Bronchial epithelial cell (primary cell): ENCODE measurements at regions not wholly inside any gene's neighbourhood (a gene's known extent, or its start where the extent isn't known, plus 50 kb on each side); places are given as distances from the start of the nearest gene placed in this dataset.

ENCODE experiments used
- DNase-seq: peaks from one replicate; pipeline ENCODE4 v3.0.0-alpha.2; 2010; ENCODE audit warnings: low read depth
- FAIRE-seq: peaks from 2 replicates; lab custom pipeline; 2011; peaks lifted over from hg19 to GRCh38; lab: Jason Lieb, UNC
- H3K27me3 ChIP-seq: 2 replicates; pipeline ENCODE4 v1.5.1; 2011; ENCODE audit warnings: low read length; ENCODE audit not compliant: control insufficient read depth, insufficient read depth
- H3K36me3 ChIP-seq: 2 replicates; pipeline ENCODE4 v1.5.1; 2011; ENCODE audit warnings: low read length; ENCODE audit not compliant: control insufficient read depth, insufficient read depth
- H3K4me3 ChIP-seq: 2 replicates; pipeline ENCODE4 v1.5.1; 2011; ENCODE audit warnings: mild to moderate bottlenecking, low read depth, low read length, control low read depth
- TF ChIP-seq, protein P1 (sequence below): IDR thresholded peaks from 2 replicates; pipeline ENCODE4 v1.5.1; 2011; ENCODE audit warnings: mild to moderate bottlenecking, moderate library complexity, low read length, control low read depth, inconsistent platforms; ENCODE audit not compliant: insufficient read depth, severe bottlenecking

DNA sequence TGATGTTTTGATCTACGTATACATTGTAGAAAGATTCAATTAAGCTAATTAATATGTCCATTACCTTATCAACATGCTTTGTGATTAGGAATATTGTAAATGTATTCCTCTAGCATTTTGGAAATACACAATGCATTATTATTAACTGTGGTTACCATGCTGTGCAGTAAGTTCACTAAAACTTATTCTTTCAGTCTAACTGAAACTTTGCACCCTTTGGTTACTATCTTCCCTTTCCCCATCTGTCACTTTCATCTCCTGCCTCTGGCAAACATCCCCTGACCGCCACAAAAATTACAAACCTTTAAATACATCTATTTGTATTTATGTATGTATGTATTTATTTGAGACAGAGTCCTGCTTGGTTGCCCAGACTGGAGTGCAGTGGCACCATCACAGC, 388.0 kb downstream of the NYAP2 start:
- DNase-seq (no peak), FAIRE-seq (no peak)
- Histone ChIP-seq H3K27me3 (no peaks in the 10 kb centered on the region), H3K36me3 (no peaks in the 10 kb centered on the region), H3K4me3 (no peak overlapping the region)
- TF ChIP-seq, protein P1, sequence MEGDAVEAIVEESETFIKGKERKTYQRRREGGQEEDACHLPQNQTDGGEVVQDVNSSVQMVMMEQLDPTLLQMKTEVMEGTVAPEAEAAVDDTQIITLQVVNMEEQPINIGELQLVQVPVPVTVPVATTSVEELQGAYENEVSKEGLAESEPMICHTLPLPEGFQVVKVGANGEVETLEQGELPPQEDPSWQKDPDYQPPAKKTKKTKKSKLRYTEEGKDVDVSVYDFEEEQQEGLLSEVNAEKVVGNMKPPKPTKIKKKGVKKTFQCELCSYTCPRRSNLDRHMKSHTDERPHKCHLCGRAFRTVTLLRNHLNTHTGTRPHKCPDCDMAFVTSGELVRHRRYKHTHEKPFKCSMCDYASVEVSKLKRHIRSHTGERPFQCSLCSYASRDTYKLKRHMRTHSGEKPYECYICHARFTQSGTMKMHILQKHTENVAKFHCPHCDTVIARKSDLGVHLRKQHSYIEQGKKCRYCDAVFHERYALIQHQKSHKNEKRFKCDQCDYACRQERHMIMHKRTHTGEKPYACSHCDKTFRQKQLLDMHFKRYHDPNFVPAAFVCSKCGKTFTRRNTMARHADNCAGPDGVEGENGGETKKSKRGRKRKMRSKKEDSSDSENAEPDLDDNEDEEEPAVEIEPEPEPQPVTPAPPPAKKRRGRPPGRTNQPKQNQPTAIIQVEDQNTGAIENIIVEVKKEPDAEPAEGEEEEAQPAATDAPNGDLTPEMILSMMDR, result no peak

DNA sequence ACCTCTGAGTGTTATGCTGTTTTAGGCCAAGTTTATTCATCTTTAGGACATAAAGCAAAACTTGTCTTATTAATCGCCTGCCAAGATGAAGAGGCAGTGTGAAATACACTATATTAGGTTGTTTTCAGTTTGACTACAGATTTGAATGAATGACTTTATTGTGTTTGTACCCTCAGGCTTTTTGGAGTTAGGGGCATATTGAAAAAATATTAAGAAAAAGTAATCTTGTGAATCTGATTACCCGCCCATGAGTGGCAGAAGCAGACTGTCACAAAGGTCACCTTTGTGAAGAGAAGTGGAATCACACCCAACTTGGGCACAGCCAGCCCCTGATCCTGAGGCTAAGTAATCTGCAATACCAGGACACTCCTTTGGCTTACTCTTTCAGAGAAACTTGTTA, 382.5 kb downstream of the NYAP2 start:
- no peaks in the 10 kb centered on the region for H3K27me3 ChIP-seq
- DNase-seq, result no peak
- no peaks in the 10 kb centered on the region for H3K36me3 ChIP-seq
- no peak overlapping the region for H3K4me3 ChIP-seq
- no peak for FAIRE-seq
- TF ChIP-seq, protein P1, result no peak

DNA sequence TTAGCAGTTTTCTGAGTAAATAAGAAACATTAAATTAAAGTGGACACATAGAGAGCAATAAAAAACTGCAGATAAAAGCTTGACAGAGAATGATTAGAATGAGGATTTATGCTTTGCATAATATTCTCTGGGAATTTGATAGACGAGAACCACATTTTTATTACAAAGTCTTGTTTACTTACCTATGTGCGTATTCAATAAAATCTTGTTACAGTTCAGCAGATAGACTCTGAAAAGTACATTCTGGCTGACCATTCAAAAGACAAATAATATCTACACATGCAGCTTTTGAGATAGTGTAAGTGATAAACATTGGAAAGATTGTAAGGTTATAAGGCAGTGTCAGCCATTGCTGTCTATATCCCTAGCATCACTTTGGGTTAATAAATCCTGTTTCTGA, 381.6 kb downstream of the NYAP2 start:
- no peaks in the 10 kb centered on the region for H3K27me3 ChIP-seq
- FAIRE-seq (no peak), DNase-seq (no peak)
- TF ChIP-seq, protein P1, result no peak
- no peaks in the 10 kb centered on the region for H3K36me3 ChIP-seq
- H3K4me3 ChIP-seq, result no peak overlapping the region

DNA sequence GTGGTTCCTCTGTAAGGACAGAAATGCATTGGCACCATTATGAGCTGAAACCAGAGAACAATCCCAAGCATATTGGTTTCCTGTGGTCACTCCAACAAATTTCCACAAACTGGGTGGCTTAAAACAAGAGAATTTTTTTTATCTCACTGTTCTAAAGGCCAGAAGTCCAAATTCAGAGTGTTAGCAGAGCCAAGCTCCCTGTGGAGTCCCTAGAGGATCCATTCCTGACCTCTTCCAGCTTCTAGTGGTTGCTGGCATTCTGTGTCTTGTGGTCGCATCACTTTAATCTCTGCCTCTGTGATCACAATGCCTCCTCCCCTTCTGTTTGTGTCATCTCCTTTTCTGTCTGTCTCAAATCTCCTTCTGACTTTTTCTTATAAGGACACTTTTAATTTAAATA, 380.3 kb downstream of the NYAP2 start:
- FAIRE-seq (no peak), DNase-seq (no peak)
- TF ChIP-seq, protein P1, result no peak
- H3K36me3 ChIP-seq, result no peaks in the 10 kb centered on the region
- H3K27me3 ChIP-seq, result no peaks in the 10 kb centered on the region
- H3K4me3 ChIP-seq, result no peak overlapping the region

DNA sequence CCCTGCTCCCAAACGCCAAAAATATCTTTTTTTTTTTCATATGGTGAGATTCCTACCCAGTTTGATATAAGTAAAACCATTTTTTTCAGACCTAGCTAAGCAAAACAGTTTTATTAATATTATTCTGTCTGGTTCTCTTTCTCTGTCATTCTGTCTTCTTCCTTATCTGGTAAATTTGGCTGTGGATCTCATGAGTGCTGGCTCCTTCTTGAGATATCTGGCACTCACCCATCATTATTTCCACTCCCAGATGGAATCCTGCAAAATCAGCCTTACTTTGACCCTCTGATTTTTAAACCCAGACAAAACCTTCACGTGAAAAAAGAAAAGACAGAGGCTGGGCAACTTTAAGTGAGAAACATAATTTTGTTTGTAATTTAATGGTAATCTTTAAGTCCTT, 373.6 kb downstream of the NYAP2 start:
- Histone ChIP-seq H3K4me3 (no peak overlapping the region), H3K27me3 (no peaks in the 10 kb centered on the region), H3K36me3 (no peaks in the 10 kb centered on the region)
- no peak for FAIRE-seq
- DNase-seq, result no peak
- TF ChIP-seq, protein P1, result no peak

DNA sequence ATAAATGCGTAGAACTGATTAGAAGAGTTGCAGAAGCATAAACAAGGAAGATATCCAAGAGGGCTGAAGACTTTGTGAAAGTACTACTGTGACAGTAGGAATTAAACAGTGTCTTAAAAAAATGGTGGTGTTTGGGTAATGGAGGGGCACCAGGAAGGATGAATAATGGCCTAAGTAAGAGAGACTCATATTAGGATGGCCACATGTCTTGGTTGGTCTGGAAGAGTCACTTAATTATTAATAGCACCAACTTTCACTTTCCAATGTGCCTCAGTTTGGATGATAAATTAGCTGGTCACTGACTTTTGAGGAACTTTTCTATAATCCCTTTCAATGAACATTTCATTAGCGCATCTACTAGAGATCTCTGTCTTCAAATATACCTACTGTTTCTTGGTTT, 372.2 kb downstream of the NYAP2 start:
- no peak for FAIRE-seq
- H3K27me3 ChIP-seq, result no peaks in the 10 kb centered on the region

More for the DNA sequence above, 372.2 kb downstream of the NYAP2 start:
- Histone ChIP-seq H3K4me3 (no peak overlapping the region), H3K36me3 (no peaks in the 10 kb centered on the region)
- TF ChIP-seq, protein P1, result no peak
- no peak for DNase-seq
